Prostate gland (tissue), 2 donors: ENCODE measurements at regions not wholly inside any gene's neighbourhood (a gene's known extent, or its start where the extent isn't known, plus 50 kb on each side); places are given as distances from the start of the nearest gene placed in this dataset.

Source experiments
- POLR2A ChIP-seq: fragments of 450-650 bp; IDR thresholded peaks from one replicate; pipeline ENCODE4 v1.6.1; 2016; ENCODE audit warnings: antibody characterized with exemption, mild to moderate bottlenecking
- POLR2AphosphoS5 ChIP-seq: sonication (generic); formaldehyde crosslinking; IDR thresholded peaks from one replicate; pipeline ENCODE4 v1.6.1; 2017; ENCODE audit warnings: antibody characterized with exemption
- TF ChIP-seq, protein P1 (sequence below), 4 experiments: fragments of 200-600 bp in 2 of 4; fragments of 450-650 bp in 2 of 4; sonication (generic) in 2 of 4; IDR thresholded peaks; 1 replicate in 3 of 4; 2 replicates in 1 of 4; pipeline ENCODE4 v1.5.1; 2016 to 2019; ENCODE audit warnings: antibody characterized with exemption in 4 of 4, mild to moderate bottlenecking in 2 of 4, moderate library complexity in 2 of 4

DNA sequence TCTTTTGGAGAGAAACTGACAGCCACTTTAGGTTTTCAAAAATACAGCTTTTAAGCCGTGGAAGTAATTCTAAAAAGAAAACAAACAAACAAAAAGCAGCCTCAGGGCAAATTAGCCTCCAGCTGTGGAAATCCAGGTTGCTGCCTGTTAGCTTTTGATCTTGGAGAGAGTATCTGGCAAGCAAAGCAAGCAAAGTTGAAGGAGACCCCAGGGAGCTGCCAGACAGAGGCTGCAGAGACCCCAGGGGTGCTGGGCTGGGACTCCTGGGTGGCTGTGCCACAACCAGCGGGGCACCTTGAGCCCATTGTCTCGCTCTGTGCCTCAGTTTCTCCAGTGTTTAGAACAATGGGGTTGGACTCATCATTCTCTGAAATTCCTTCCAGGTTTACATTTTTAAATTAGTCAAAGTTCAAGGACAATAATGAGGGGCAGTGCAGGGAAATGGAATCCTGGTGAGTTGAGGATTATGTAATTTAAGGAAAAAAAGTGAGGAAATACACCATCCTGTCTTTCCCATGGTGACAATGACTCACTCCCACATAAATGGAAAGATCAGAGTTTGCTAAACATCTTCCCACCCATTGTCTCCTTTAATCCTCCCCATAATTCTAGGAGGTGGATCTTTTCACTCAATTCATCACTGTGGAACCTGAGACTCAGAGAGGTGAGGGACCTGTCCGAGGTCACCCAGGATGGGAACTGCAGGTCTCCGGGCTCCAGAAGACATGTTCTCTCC is 480.5 kb downstream of the MATN1 start:
- TF ChIP-seq, protein P1, sequence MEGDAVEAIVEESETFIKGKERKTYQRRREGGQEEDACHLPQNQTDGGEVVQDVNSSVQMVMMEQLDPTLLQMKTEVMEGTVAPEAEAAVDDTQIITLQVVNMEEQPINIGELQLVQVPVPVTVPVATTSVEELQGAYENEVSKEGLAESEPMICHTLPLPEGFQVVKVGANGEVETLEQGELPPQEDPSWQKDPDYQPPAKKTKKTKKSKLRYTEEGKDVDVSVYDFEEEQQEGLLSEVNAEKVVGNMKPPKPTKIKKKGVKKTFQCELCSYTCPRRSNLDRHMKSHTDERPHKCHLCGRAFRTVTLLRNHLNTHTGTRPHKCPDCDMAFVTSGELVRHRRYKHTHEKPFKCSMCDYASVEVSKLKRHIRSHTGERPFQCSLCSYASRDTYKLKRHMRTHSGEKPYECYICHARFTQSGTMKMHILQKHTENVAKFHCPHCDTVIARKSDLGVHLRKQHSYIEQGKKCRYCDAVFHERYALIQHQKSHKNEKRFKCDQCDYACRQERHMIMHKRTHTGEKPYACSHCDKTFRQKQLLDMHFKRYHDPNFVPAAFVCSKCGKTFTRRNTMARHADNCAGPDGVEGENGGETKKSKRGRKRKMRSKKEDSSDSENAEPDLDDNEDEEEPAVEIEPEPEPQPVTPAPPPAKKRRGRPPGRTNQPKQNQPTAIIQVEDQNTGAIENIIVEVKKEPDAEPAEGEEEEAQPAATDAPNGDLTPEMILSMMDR (IDR thresholded peaks at IDR 0.05), result no peak
- TF ChIP-seq POLR2AphosphoS5 (no peak), POLR2A (no peak)
